ENCODE measurements at regions not wholly inside any gene's neighbourhood (a gene's known extent, or its start where the extent isn't known, plus 50 kb on each side); places are given as distances from the start of the nearest gene placed in this dataset.

DNA sequence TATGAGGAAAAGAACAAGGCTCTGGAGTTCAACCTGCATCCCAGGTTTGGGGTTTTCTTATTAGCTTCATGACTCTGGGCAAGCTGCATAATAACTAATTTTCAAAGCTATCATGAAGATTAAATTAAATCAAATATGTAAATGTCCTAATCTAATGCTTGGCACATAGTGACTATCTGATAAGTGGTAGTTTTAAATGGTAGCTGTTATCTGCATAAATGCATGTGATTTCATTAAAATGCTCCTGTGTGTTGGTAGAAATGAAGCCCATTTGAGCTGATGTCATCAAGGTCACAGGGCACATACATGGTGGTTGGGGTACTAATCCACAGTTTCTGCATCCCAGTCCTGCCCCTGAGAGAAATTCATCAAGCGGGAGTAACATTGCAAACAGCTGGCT lies 428.8 kb downstream of the LRATD1 start:
- TF ChIP-seq, protein P1, sequence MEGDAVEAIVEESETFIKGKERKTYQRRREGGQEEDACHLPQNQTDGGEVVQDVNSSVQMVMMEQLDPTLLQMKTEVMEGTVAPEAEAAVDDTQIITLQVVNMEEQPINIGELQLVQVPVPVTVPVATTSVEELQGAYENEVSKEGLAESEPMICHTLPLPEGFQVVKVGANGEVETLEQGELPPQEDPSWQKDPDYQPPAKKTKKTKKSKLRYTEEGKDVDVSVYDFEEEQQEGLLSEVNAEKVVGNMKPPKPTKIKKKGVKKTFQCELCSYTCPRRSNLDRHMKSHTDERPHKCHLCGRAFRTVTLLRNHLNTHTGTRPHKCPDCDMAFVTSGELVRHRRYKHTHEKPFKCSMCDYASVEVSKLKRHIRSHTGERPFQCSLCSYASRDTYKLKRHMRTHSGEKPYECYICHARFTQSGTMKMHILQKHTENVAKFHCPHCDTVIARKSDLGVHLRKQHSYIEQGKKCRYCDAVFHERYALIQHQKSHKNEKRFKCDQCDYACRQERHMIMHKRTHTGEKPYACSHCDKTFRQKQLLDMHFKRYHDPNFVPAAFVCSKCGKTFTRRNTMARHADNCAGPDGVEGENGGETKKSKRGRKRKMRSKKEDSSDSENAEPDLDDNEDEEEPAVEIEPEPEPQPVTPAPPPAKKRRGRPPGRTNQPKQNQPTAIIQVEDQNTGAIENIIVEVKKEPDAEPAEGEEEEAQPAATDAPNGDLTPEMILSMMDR (IDR thresholded peaks at IDR 0.05; ENCODE audit: low read depth, low read length, missing input control): no peak
- TF ChIP-seq EGR1 (IDR thresholded peaks at IDR 0.05; ENCODE audit: low read depth in 2 of 2) (no peak), JUND (IDR thresholded peaks at IDR 0.05) (no peak), FOXA1 (IDR thresholded peaks at IDR 0.05) (no peak)
- TF ChIP-seq, protein P2, sequence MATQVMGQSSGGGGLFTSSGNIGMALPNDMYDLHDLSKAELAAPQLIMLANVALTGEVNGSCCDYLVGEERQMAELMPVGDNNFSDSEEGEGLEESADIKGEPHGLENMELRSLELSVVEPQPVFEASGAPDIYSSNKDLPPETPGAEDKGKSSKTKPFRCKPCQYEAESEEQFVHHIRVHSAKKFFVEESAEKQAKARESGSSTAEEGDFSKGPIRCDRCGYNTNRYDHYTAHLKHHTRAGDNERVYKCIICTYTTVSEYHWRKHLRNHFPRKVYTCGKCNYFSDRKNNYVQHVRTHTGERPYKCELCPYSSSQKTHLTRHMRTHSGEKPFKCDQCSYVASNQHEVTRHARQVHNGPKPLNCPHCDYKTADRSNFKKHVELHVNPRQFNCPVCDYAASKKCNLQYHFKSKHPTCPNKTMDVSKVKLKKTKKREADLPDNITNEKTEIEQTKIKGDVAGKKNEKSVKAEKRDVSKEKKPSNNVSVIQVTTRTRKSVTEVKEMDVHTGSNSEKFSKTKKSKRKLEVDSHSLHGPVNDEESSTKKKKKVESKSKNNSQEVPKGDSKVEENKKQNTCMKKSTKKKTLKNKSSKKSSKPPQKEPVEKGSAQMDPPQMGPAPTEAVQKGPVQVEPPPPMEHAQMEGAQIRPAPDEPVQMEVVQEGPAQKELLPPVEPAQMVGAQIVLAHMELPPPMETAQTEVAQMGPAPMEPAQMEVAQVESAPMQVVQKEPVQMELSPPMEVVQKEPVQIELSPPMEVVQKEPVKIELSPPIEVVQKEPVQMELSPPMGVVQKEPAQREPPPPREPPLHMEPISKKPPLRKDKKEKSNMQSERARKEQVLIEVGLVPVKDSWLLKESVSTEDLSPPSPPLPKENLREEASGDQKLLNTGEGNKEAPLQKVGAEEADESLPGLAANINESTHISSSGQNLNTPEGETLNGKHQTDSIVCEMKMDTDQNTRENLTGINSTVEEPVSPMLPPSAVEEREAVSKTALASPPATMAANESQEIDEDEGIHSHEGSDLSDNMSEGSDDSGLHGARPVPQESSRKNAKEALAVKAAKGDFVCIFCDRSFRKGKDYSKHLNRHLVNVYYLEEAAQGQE (IDR thresholded peaks at IDR 0.05): no peak
- TF ChIP-seq, protein P3, sequence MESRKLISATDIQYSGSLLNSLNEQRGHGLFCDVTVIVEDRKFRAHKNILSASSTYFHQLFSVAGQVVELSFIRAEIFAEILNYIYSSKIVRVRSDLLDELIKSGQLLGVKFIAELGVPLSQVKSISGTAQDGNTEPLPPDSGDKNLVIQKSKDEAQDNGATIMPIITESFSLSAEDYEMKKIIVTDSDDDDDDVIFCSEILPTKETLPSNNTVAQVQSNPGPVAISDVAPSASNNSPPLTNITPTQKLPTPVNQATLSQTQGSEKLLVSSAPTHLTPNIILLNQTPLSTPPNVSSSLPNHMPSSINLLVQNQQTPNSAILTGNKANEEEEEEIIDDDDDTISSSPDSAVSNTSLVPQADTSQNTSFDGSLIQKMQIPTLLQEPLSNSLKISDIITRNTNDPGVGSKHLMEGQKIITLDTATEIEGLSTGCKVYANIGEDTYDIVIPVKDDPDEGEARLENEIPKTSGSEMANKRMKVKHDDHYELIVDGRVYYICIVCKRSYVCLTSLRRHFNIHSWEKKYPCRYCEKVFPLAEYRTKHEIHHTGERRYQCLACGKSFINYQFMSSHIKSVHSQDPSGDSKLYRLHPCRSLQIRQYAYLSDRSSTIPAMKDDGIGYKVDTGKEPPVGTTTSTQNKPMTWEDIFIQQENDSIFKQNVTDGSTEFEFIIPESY (IDR thresholded peaks at IDR 0.05): no peak

Measured in liver (tissue), 3 donors.